AG04449 (cell line): ENCODE measurements at regions not wholly inside any gene's neighbourhood (a gene's known extent, or its start where the extent isn't known, plus 50 kb on each side); places are given as distances from the start of the nearest gene placed in this dataset.
"Not testable (repeated sequence)": the region's sequence is repeated elsewhere in the genome, so short reads cannot be mapped to it uniquely, and the experiment has no call there.

Experiments used
- CTCF ChIA-PET: fragments of 350-600 bp; formaldehyde crosslinking; extraction: SDS; loops from one replicate; lab custom pipeline; 2021; ENCODE audit warnings: antibody characterized with exemption; lab: Yijun Ruan, JAX
- POLR2A ChIA-PET: fragments of 400-600, 350-600 bp; formaldehyde crosslinking; extraction: SDS; loops from one replicate; lab custom pipeline; 2020; ENCODE audit warnings: antibody characterized with exemption, inconsistent platforms; lab: Yijun Ruan, JAX
- DNase-seq: peaks from one replicate; pipeline ENCODE4 v3.0.0-alpha.2; 2010; ENCODE audit warnings: low read depth, low spot score
- H3K4me3 ChIP-seq: 2 replicates; pipeline ENCODE4 v1.5.1; 2011; ENCODE audit warnings: low read depth, mild to moderate bottlenecking, control low read depth, low read length
- TF ChIP-seq, protein P1 (sequence below): IDR thresholded peaks from one replicate; pipeline ENCODE4 v1.5.1; 2011; ENCODE audit warnings: mild to moderate bottlenecking, moderate library complexity, low read length, control low read depth, inconsistent platforms; ENCODE audit not compliant: insufficient read depth; ENCODE audit errors: missing control alignments

GRCh38 chr9:85487872-85488271, 253.9 kb downstream of the AGTPBP1 start:
- POLR2A ChIA-PET, result no interaction called here
- no peak for DNase-seq
- TF ChIP-seq, protein P1, sequence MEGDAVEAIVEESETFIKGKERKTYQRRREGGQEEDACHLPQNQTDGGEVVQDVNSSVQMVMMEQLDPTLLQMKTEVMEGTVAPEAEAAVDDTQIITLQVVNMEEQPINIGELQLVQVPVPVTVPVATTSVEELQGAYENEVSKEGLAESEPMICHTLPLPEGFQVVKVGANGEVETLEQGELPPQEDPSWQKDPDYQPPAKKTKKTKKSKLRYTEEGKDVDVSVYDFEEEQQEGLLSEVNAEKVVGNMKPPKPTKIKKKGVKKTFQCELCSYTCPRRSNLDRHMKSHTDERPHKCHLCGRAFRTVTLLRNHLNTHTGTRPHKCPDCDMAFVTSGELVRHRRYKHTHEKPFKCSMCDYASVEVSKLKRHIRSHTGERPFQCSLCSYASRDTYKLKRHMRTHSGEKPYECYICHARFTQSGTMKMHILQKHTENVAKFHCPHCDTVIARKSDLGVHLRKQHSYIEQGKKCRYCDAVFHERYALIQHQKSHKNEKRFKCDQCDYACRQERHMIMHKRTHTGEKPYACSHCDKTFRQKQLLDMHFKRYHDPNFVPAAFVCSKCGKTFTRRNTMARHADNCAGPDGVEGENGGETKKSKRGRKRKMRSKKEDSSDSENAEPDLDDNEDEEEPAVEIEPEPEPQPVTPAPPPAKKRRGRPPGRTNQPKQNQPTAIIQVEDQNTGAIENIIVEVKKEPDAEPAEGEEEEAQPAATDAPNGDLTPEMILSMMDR, result no peak
- CTCF ChIA-PET, result no interaction called here
- no peak overlapping the region for H3K4me3 ChIP-seq

DNA sequence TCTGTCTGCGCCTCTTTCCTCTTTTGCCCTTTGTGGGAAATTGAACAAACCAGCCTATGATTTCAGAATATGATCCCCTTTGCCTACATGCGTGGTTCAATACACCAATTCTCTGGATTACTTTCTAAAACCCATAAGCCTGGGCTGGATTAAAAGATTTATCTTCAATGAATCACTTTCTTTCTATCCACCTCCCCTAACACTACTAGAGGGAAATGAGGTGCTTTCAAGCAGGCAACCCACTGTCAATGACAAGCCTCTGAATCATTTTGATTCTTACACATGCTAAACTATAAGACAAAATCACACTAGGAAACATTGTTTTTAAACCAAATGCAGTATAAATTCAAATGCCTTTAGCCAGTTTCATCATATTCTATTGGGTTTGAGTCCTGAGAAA, 257.5 kb downstream of the AGTPBP1 start:
- ChIA-PET CTCF (no interaction called here), POLR2A (no interaction called here)
- TF ChIP-seq, protein P1, result no peak
- DNase-seq, result no peak
- H3K4me3 ChIP-seq, result no peak overlapping the region

DNA sequence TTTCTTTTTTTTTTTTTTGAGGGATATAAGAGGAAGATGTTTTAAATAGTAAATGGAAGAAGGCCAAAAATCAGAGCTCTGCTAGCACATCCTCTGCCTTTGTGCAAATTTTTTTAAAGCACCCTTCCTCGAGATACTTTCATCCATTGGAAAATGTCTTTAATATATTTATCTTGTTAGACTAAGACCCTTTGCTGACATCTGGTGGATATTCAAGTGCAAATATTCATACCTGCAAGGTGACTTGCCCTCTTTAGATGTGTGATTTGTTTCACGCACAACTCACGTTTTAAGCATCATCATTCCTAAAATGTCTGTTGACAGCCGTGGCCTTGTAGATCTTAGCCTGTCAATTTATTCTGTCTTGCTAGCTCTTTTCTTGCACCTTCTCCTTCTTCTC, 258.5 kb downstream of the AGTPBP1 start:
- POLR2A ChIA-PET, result no interaction called here
- TF ChIP-seq, protein P1, result no peak
- no peak for DNase-seq
- CTCF ChIA-PET, result no interaction called here
- H3K4me3 ChIP-seq, result no peak overlapping the region

DNA sequence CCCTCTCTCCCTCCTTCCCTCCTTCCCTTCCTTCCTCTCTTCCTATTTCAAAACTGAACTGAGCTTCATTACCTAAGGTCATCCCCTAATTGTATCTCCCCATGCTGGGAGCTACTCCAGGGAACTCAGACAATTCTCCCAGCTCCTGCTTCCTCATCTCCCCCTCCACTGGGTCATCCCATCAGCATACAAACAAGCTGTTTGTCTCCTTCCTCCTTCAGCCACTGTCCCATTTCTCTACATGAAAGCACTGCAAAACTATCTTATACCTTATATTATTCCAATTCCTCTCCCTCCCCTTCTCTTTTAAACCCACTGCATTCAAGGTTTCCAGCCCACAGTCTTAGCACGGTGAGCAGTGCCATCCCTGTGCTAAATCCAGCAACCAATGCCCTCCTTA, 262.4 kb downstream of the AGTPBP1 start:
- H3K4me3 ChIP-seq, result no peak overlapping the region
- TF ChIP-seq, protein P1, result no peak
- CTCF ChIA-PET, result no interaction called here
- DNase-seq, result no peak
- POLR2A ChIA-PET, result no interaction called here

GRCh38 chr9:85478847-85479246, 262.9 kb downstream of the AGTPBP1 start:
- ChIA-PET POLR2A (no interaction called here), CTCF (no interaction called here)
- TF ChIP-seq, protein P1, result no peak
- DNase-seq, result no peak
- no peak overlapping the region for H3K4me3 ChIP-seq

DNA sequence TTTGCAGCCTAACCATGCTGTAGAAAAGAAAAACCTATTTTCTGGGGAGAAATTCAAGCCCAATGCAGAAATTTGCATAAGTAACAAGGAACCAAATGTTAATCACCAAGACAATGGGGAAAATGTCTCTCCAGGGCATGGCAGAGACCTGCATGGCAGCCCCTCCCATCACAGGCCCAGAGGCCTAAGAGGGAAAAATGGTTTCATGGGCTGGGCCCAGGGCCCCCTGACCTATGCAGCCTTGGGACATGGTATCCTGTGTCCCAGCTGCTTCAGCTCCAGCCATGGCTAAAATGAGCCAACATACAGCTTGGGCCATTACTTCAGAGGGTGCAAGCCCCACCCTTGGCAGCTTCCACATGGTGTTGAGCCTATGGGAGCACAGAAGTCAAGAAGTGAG, 266.9 kb downstream of the AGTPBP1 start:
- CTCF ChIA-PET, POLR2A ChIA-PET, H3K4me3 ChIP-seq, DNase-seq: not testable (repeated sequence)

- POLR2A ChIA-PET, result no interaction called here
- CTCF ChIA-PET, result no interaction called here
- H3K4me3 ChIP-seq, result no peak overlapping the region
- TF ChIP-seq, protein P1, result no peak
- no peak for DNase-seq
These were observed 270.0 kb downstream of the AGTPBP1 start for GRCh38 chr9:85471791-85472190.
